Spleen (tissue), 7 donors: ENCODE measurements at regions not wholly inside any gene's neighbourhood (a gene's known extent, or its start where the extent isn't known, plus 50 kb on each side); places are given as distances from the start of the nearest gene placed in this dataset.

Experiments used
- POLR2A ChIP-seq, 3 donors: fragments of 450-650 bp; IDR thresholded peaks; one replicate each; pipeline ENCODE4 v1.5.1; 2017; ENCODE audit warnings: antibody characterized with exemption in 3 of 3, mild to moderate bottlenecking in 1 of 3
- TF ChIP-seq, protein P1 (sequence below), 11 experiments: fragments of 200-600 bp in 7 of 11; fragments of 450-650 bp in 4 of 11; sonication (generic) in 4 of 11; IDR thresholded peaks in 8 of 11; conservative IDR thresholded peaks in 3 of 11; 1 replicate in 7 of 11; 2 replicates in 4 of 11; pipeline versions ENCODE4 v1.4.0 to v1.8.0; 2016 to 2021; ENCODE audit warnings: antibody characterized with exemption in 11 of 11, inconsistent platforms in 4 of 11, mild to moderate bottlenecking in 1 of 11
- donor health status: DM: no; HTN: no; CAD: no; lungs with moderate emphysema.
- donor health status: DM: no; HTN: no; CAD: no.
- donor health status: DM: no; HTN: no; CAD: no.

DNA sequence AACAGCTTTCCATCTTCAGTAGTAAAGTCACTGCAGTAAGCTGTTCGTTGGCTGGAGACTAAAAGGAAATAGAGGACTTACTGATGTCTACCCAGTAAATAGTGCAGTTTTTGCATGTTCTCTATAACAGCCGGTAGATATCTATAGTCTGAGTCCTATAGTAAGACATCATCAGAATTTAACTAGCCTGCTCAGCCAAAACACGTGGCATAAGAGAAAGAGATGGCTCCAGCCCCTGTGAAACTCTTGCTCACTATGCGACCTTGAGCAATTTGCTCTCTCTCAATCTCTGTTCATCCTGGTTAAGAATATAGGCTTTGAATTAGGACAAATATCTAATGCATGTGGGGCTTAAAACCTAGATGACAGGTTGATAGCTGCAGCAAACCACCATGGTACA, 201.6 kb upstream of the PAPPA start:
- TF ChIP-seq POLR2A (IDR thresholded peaks at IDR 0.05): no peak
- TF ChIP-seq, protein P1, sequence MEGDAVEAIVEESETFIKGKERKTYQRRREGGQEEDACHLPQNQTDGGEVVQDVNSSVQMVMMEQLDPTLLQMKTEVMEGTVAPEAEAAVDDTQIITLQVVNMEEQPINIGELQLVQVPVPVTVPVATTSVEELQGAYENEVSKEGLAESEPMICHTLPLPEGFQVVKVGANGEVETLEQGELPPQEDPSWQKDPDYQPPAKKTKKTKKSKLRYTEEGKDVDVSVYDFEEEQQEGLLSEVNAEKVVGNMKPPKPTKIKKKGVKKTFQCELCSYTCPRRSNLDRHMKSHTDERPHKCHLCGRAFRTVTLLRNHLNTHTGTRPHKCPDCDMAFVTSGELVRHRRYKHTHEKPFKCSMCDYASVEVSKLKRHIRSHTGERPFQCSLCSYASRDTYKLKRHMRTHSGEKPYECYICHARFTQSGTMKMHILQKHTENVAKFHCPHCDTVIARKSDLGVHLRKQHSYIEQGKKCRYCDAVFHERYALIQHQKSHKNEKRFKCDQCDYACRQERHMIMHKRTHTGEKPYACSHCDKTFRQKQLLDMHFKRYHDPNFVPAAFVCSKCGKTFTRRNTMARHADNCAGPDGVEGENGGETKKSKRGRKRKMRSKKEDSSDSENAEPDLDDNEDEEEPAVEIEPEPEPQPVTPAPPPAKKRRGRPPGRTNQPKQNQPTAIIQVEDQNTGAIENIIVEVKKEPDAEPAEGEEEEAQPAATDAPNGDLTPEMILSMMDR (IDR thresholded peaks at IDR 0.05 in 8 of 11, conservative IDR thresholded peaks at IDR 0.05 in 3 of 11): no peak
